HG03378 (cell line): ENCODE measurements at regions not wholly inside any gene's neighbourhood (a gene's known extent, or its start where the extent isn't known, plus 50 kb on each side); places are given as distances from the start of the nearest gene placed in this dataset.

Experiments
- ATAC-seq: cut with Tn5 transposase; IDR thresholded peaks from one replicate; pipeline ENCODE4 v1.9.1; 2021; ENCODE audit warnings: mild to moderate bottlenecking, moderate library complexity; ENCODE audit not compliant: unreplicated experiment

- ATAC-seq: no peak
Observed at GRCh38 chr9:13378154-13378553, 98.7 kb upstream of the MPDZ start.

- no peak for ATAC-seq
Observed at GRCh38 chr9:13377171-13377925, 97.9 kb upstream of the MPDZ start.

GRCh38 chr9:13372510-13372909 is 93.0 kb upstream of the MPDZ start:
- ATAC-seq: no peak

GRCh38 chr9:13369431-13369830 is 89.9 kb upstream of the MPDZ start:
- no peak for ATAC-seq

GRCh38 chr9:13367784-13368183 is 88.3 kb upstream of the MPDZ start:
- ATAC-seq: no peak

GRCh38 chr9:13364271-13365000 is 84.9 kb upstream of the MPDZ start:
- ATAC-seq: no peak

GRCh38 chr9:13361076-13361475 is 81.6 kb upstream of the MPDZ start:
- ATAC-seq: no peak

GRCh38 chr9:13360188-13360587 is 80.7 kb upstream of the MPDZ start:
- no peak for ATAC-seq

- ATAC-seq: no peak
Observed at GRCh38 chr9:13358128-13358527, 78.6 kb upstream of the MPDZ start.

GRCh38 chr9:13354733-13355132 is 75.2 kb upstream of the MPDZ start:
- no peak for ATAC-seq

- no peak for ATAC-seq
Observed at GRCh38 chr9:13352451-13352979, 73.0 kb upstream of the MPDZ start.

GRCh38 chr9:13351778-13352386 is 72.4 kb upstream of the MPDZ start:
- no peak for ATAC-seq

GRCh38 chr9:13332571-13332970 is 53.1 kb upstream of the MPDZ start:
- no peak for ATAC-seq

- ATAC-seq: no peak
Observed at GRCh38 chr9:13331320-13331719, 51.8 kb upstream of the MPDZ start.

- no peak for ATAC-seq
Observed at GRCh38 chr9:13330396-13331004, 51.0 kb upstream of the MPDZ start.
